PC-3 (cell line): ENCODE measurements at regions not wholly inside any gene's neighbourhood (a gene's known extent, or its start where the extent isn't known, plus 50 kb on each side); places are given as distances from the start of the nearest gene placed in this dataset.

ENCODE experiments used
- ATAC-seq: fragments of 200-7000 bp; cut with Tn5 transposase; 2 replicates; pipeline ENCODE4 v1.9.1; 2020; ENCODE audit warnings: mild to moderate bottlenecking, moderate library complexity
- BruUV-seq: library from RNA; stranded (reverse); fragments of 400-500 nt; replicated peaks from 2 replicates; lab custom pipeline; 2021; lab: Mats Ljungman, UMichigan
- CTCF ChIA-PET: fragments of 300-600 bp; sonication (Branson Sonifier 250); formaldehyde crosslinking; loops from one replicate; lab custom pipeline; 2022; ENCODE audit warnings: antibody characterized with exemption; lab: Charles Lee
- POLR2A ChIA-PET: fragments of 300-600 bp; sonication (Branson Sonifier 250); formaldehyde crosslinking; loops from one replicate; lab custom pipeline; 2022; ENCODE audit warnings: antibody characterized with exemption; ENCODE audit not compliant: unreplicated experiment; lab: Charles Lee
- DNase-seq: peaks from one replicate; pipeline ENCODE4 v3.0.0-alpha.2; 2015
- H2AFZ ChIP-seq: fragments of 300-600 bp; sonication (generic); 2 replicates; pipeline ENCODE4 v1.6.0; 2016; ENCODE audit warnings: antibody characterized with exemption, low read length
- H3F3A ChIP-seq: fragments of 300-600 bp; sonication (generic); one replicate; pipeline ENCODE4 v1.6.0; 2017; ENCODE audit warnings: antibody characterized with exemption, low read length, control low read depth, mild to moderate bottlenecking; ENCODE audit not compliant: unreplicated experiment
- H3K27ac ChIP-seq: fragments of 300-600 bp; sonication (generic); 2 replicates; pipeline ENCODE4 v1.5.1; 2016; ENCODE audit warnings: mild to moderate bottlenecking, low read length
- H3K27me3 ChIP-seq: fragments of 300-600 bp; sonication (generic); 2 replicates; pipeline ENCODE4 v1.6.1; 2016; ENCODE audit warnings: low read length, mixed read lengths
- H3K36me3 ChIP-seq: fragments of 300-600 bp; sonication (generic); 2 replicates; pipeline ENCODE4 v1.6.1; 2016; ENCODE audit warnings: low read depth, mixed run types, low read length, mixed read lengths
- H3K4me1 ChIP-seq: fragments of 300-600 bp; sonication (generic); 2 replicates; pipeline ENCODE4 v1.5.1; 2016; ENCODE audit warnings: low read length; ENCODE audit not compliant: insufficient read depth
- H3K4me2 ChIP-seq: fragments of 300-600 bp; sonication (generic); 2 replicates; pipeline ENCODE4 v1.6.0; 2016; ENCODE audit warnings: low read length
- H3K4me3 ChIP-seq: fragments of 300-600 bp; sonication (generic); 2 replicates; pipeline ENCODE4 v1.5.1; 2016; ENCODE audit warnings: mild to moderate bottlenecking, low read length, mixed read lengths
- H3K79me2 ChIP-seq: fragments of 300-600 bp; sonication (generic); 2 replicates; pipeline ENCODE4 v1.6.1; 2017; ENCODE audit warnings: low read length, mixed read lengths
- H3K9ac ChIP-seq: fragments of 300-600 bp; sonication (generic); 2 replicates; pipeline ENCODE4 v1.6.0; 2016; ENCODE audit warnings: mild to moderate bottlenecking, low read length
- H3K9me2 ChIP-seq: fragments of 300-600 bp; sonication (generic); replicated peaks from 2 replicates; pipeline ENCODE4 v1.6.1; 2016; ENCODE audit warnings: mixed run types, low read length, mixed read lengths
- H3K9me3 ChIP-seq: fragments of 300-600 bp; sonication (generic); 2 replicates; pipeline ENCODE4 v1.6.1; 2016; ENCODE audit warnings: low read length, mixed read lengths
- H4K20me1 ChIP-seq: fragments of 300-600 bp; sonication (generic); 2 replicates; pipeline ENCODE4 v1.6.1; 2016; ENCODE audit warnings: low read length, mixed read lengths
- CTCF ChIP-seq: fragments of 300-600 bp; sonication (generic); conservative IDR thresholded peaks from 2 replicates; pipeline ENCODE4 v1.5.1; 2017; ENCODE audit warnings: antibody characterized with exemption, low read depth, mild to moderate bottlenecking, low read length
- EZH2 ChIP-seq: fragments of 300-600 bp; sonication (generic); IDR thresholded peaks from one replicate; pipeline ENCODE4 v1.6.1; 2017; ENCODE audit warnings: antibody characterized with exemption, mild to moderate bottlenecking, low read length; ENCODE audit not compliant: unreplicated experiment
- EZH2phosphoT487 ChIP-seq: fragments of 300-600 bp; sonication (generic); IDR thresholded peaks from 2 replicates; pipeline ENCODE4 v1.6.1; 2018; ENCODE audit warnings: mild to moderate bottlenecking, antibody characterized with exemption, low read length, borderline replicate concordance
- intact Hi-C: fragments of 100-400 bp; cut with micrococcal nuclease; formaldehyde crosslinking; loops from 2 replicates; pipeline ENCODE4 v1.9.0; 2023

GRCh38 chr2:11953258-11953657, 206.8 kb downstream of the LPIN1 start:
- DNase-seq (no peak), ATAC-seq (no peak)
- H3K9me3 ChIP-seq, result no peaks in the 10 kb centered on the region
- no peaks in the 10 kb centered on the region for H4K20me1 ChIP-seq
- no peak overlapping the region for H2AFZ ChIP-seq
- no peaks in the 10 kb centered on the region for H3K27me3 ChIP-seq
- H3F3A ChIP-seq, result no peaks in the 10 kb centered on the region
- no peak overlapping the region for H3K9ac ChIP-seq
- H3K9me2 ChIP-seq, result no peaks in the 10 kb centered on the region
- H3K27ac ChIP-seq, result no peak overlapping the region
- no peaks in the 10 kb centered on the region for H3K4me1 ChIP-seq
- H3K4me3 ChIP-seq, result no peak overlapping the region
- intact Hi-C loops, result loop anchor here (10.0 kb wide), 1 partner anchor 222 kb away; no protein-coding TSS in a partner anchor
- no peaks in the 10 kb centered on the region for H3K36me3 ChIP-seq
- ChIA-PET POLR2A (no interaction called here), CTCF (no interaction called here)
- H3K4me2 ChIP-seq, result no peak overlapping the region
- no peaks in the 10 kb centered on the region for H3K79me2 ChIP-seq
- BruUV-seq, result no TSS peak
- no peak for TF ChIP-seq CTCF
- TF ChIP-seq EZH2phosphoT487, result no peak
- TF ChIP-seq EZH2, result no peak

DNA sequence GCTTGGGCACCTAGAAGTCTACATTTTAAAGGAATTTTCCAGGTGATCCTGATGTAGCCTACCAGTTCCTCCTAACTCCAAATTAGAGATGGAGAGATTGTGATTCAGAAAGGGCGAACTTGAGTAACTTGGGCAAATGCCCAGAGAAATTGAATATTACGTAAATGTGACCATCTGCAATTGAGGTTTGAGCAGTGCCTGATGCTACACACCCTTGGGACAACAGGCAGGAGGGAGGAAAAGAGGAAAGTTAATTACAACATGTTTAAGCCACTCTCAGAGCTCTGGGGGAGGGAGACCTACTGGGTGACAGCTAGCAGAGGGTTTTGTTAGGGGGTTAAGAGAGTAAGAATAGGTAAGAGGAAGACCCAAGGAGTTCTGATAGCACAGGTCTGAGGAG, 208.9 kb downstream of the LPIN1 start:
- Histone ChIP-seq H3K27me3 (no peaks in the 10 kb centered on the region), H2AFZ (no peak overlapping the region), H3K4me2 (no peak overlapping the region), H3K27ac (no peak overlapping the region), H3K4me1 (no peaks in the 10 kb centered on the region), H3K9ac (no peak overlapping the region), H3K9me3 (no peaks in the 10 kb centered on the region), H3F3A (no peaks in the 10 kb centered on the region), H3K4me3 (no peak overlapping the region), H3K36me3 (no peaks in the 10 kb centered on the region), H3K79me2 (no peaks in the 10 kb centered on the region), H3K9me2 (no peaks in the 10 kb centered on the region), H4K20me1 (no peaks in the 10 kb centered on the region)
- no TSS peak for BruUV-seq
- CTCF ChIA-PET, result no interaction called here
- no peak for TF ChIP-seq EZH2
- TF ChIP-seq EZH2phosphoT487, result no peak
- no peak for TF ChIP-seq CTCF
- intact Hi-C loops, result loop anchor here (10.0 kb wide), 1 partner anchor 219 kb away; no protein-coding TSS in a partner anchor
- ATAC-seq (no peak), DNase-seq (peak; percentile 10)
- POLR2A ChIA-PET, result no interaction called here

DNA sequence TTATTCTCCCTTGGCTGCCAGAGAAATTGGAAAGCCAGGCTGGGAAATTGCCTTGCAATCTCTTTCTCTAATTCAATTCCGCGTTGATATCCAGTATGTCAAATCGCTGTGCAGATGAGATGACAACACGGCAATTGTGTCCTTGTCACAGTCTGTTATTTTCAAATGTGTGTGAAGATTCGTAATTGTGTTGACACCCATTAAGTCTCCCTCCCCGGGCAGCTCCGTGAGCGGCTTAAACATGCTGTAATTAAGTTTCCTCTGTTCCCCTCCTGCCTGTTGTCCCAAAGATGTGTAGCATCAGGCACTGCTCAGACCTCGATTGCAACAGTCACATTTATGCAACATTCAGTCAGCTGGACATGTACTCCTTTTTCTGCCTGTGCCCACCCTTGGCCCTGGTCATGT, 209.5 kb downstream of the LPIN1 start:
- intact Hi-C loops, result loop anchor here (10.0 kb wide), 1 partner anchor 219 kb away; no protein-coding TSS in a partner anchor
- Histone ChIP-seq H3K9me3 (no peaks in the 10 kb centered on the region), H3K27ac (no peak overlapping the region)

More for the DNA sequence above, 209.5 kb downstream of the LPIN1 start:
- ChIA-PET CTCF (no interaction called here), POLR2A (no interaction called here)
- Histone ChIP-seq H3K27me3 (no peaks in the 10 kb centered on the region), H2AFZ (no peak overlapping the region), H3F3A (no peaks in the 10 kb centered on the region), H3K9ac (no peak overlapping the region), H3K4me1 (no peaks in the 10 kb centered on the region), H3K4me2 (no peak overlapping the region), H3K36me3 (no peaks in the 10 kb centered on the region), H3K4me3 (no peak overlapping the region), H3K9me2 (no peaks in the 10 kb centered on the region), H4K20me1 (no peaks in the 10 kb centered on the region), H3K79me2 (no peaks in the 10 kb centered on the region)
- ATAC-seq, result no peak
- DNase-seq, result no peak
- BruUV-seq, result no TSS peak
- TF ChIP-seq EZH2 (no peak), EZH2phosphoT487 (no peak), CTCF (no peak)
